AG04449 (cell line): ENCODE measurements at regions not wholly inside any gene's neighbourhood (a gene's known extent, or its start where the extent isn't known, plus 50 kb on each side); places are given as distances from the start of the nearest gene placed in this dataset.

Source experiments
- CTCF ChIA-PET: fragments of 350-600 bp; formaldehyde crosslinking; extraction: SDS; loops from one replicate; lab custom pipeline; 2021; ENCODE audit warnings: antibody characterized with exemption; lab: Yijun Ruan, JAX
- POLR2A ChIA-PET: fragments of 400-600, 350-600 bp; formaldehyde crosslinking; extraction: SDS; loops from one replicate; lab custom pipeline; 2020; ENCODE audit warnings: antibody characterized with exemption, inconsistent platforms; lab: Yijun Ruan, JAX
- DNase-seq: peaks from one replicate; pipeline ENCODE4 v3.0.0-alpha.2; 2010; ENCODE audit warnings: low read depth, low spot score
- H3K4me3 ChIP-seq: 2 replicates; pipeline ENCODE4 v1.5.1; 2011; ENCODE audit warnings: low read depth, mild to moderate bottlenecking, control low read depth, low read length
- TF ChIP-seq, protein P1 (sequence below): IDR thresholded peaks from one replicate; pipeline ENCODE4 v1.5.1; 2011; ENCODE audit warnings: mild to moderate bottlenecking, moderate library complexity, low read length, control low read depth, inconsistent platforms; ENCODE audit not compliant: insufficient read depth; ENCODE audit errors: missing control alignments

DNA sequence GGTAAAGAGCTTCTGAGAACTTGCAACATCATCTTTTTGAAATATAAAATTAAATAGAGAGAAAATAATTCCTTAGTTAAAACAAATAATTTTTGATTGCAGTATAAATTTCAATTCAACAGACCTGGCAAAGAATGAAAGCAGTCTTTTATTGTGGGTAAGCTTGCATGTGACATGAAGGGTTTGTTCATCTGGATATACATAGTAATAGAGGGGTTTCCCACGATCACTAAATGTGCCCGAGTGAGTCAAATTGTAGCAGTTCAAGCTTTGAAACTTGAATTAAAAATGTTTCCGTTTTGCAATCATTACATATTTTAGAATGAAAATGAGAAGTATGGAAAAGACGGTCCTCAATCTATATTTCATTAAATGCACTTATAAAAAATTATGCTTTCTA lies 658.4 kb upstream of the MBL2 start:
- DNase-seq: no peak
- no peak overlapping the region for H3K4me3 ChIP-seq
- ChIA-PET POLR2A (no interaction called here), CTCF (no interaction called here)
- TF ChIP-seq, protein P1, sequence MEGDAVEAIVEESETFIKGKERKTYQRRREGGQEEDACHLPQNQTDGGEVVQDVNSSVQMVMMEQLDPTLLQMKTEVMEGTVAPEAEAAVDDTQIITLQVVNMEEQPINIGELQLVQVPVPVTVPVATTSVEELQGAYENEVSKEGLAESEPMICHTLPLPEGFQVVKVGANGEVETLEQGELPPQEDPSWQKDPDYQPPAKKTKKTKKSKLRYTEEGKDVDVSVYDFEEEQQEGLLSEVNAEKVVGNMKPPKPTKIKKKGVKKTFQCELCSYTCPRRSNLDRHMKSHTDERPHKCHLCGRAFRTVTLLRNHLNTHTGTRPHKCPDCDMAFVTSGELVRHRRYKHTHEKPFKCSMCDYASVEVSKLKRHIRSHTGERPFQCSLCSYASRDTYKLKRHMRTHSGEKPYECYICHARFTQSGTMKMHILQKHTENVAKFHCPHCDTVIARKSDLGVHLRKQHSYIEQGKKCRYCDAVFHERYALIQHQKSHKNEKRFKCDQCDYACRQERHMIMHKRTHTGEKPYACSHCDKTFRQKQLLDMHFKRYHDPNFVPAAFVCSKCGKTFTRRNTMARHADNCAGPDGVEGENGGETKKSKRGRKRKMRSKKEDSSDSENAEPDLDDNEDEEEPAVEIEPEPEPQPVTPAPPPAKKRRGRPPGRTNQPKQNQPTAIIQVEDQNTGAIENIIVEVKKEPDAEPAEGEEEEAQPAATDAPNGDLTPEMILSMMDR: no peak

DNA sequence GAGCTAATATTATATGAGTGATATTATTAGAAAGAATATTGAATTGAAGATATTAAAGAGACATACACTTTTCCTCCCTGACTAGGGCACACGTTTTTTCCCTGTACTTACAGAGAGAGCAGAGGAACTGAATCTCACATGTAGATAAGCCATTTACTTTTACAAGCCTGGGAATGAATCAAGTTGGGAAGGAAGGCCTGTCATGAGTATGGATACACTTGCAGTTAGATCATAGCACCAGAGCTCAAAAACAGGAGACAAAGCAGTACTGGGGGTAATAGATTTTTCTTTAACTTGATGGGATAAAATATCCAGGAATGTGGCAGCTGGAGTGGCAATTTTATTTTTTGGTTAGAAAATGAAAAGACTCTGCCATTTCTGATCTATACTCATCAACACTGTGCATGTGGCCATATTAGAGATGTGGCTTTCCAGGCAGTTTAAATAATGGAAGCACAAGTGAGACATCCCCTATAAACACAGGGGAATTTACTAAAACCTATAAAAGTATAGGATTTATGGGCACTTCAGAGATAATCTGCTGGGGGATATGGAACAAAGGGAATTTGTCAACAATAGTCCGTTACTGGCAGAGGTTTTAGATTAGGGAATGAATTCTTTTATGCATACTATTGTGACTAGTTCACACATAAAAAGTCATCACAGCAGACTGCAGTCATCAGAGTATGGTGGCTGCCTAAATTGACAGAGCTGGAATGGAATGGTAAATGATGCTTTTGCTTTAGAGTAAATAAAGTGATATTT lies 657.7 kb upstream of the MBL2 start:
- ChIA-PET CTCF (no interaction called here), POLR2A (interaction anchor here (0.6 kb wide), 1 partner anchor 1074 kb away, joined by 4 read pairs; no protein-coding TSS in a partner anchor)
- no peak overlapping the region for H3K4me3 ChIP-seq
- TF ChIP-seq, protein P1: no peak
- DNase-seq: no peak

DNA sequence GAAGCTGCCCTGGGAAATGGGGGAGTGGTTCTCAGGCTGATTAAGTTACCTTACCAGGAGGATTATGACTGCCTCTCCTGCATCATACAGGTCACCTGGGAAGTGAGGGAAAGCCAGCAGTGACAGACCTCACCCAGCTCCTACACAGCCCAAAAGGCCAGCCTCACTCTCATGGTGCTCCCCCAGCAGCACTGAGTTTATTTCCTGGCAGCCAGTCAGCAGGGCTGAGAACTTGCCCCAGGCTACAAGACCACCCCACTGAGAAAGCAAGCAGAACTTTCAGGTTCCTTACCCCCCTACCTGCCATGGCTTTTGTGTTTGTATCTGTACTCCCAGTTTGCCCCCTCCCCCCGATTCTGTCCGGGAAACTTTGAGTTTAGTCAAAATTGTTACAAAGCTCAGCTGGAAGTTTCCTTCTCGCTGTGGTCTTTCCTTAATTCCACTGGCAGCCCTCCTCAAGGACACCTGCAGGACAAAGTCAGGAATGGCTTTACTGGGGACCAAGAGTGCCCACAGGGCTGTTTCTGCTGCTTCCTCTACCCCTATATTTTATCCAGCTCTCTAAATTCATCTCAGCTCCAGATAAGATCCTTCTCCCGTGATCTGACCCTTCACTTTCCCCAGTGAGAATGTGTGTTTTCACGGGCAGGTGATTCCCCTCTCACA lies 649.8 kb upstream of the MBL2 start:
- no peak for DNase-seq
- H3K4me3 ChIP-seq: no peak overlapping the region
- ChIA-PET POLR2A (no interaction called here), CTCF (no interaction called here)
- TF ChIP-seq, protein P1: no peak

DNA sequence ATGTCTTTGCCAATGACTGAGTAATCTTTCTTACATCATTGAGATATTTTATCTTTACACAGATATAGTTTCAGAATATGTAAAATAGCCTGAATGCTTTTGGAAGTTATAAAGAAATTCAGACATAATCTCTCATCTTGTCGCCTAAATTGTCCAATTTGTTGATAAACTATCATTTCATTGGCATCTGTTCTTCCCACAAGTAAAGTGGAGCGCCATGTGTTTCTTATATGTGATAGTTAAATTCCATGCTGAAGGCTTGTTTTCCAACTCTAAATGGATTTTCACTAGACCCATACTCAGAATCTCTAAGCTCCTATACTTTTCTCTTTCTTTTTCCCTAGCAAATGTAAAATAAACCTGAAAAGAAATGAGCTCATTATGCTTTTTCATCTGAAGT lies 640.1 kb upstream of the MBL2 start:
- no peak for DNase-seq
- ChIA-PET CTCF (no interaction called here), POLR2A (no interaction called here)
- TF ChIP-seq, protein P1: no peak
- H3K4me3 ChIP-seq: no peak overlapping the region

DNA sequence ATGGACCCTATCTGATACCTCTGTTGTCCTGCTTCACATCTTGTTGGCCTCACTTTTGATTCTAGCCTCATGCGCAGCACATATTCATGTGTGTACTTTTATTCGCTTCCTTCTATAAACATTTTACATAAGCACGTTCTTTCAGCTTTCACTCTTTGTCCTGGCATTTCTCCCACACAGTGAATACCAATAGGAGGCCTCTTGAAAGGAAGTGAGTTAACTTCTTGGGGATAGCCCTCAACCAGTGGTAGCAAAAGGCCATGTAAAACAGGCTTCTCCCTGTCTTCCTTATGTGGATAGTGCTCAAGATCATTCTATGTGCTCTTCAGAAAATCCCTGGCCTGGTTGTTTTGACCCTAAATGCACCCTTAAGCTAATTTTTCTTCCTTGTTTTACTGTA lies 633.9 kb upstream of the MBL2 start:
- ChIA-PET CTCF (no interaction called here), POLR2A (no interaction called here)
- no peak overlapping the region for H3K4me3 ChIP-seq
- DNase-seq: no peak
- TF ChIP-seq, protein P1: no peak

DNA sequence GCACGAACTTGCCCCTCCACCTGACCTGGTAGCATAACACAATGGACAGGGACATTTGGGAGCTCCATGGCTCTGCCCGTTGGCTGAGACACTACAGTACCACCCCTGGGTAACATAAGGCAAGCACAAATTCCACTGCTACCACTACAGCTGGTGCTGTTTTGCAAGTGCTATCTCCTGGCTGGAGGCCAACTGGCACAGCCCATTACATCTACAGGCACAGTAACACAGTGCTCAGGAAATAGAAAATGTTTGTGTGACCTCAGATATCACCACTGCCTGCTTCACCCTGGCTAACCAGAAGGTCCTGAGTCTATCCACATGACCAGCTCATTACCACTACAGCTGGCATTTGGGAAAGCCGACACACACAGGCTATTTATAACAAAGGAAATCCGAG lies 631.1 kb upstream of the MBL2 start:
- TF ChIP-seq, protein P1: no peak
- POLR2A ChIA-PET: no interaction called here
- DNase-seq: no peak
- H3K4me3 ChIP-seq: no peak overlapping the region
- CTCF ChIA-PET: no interaction called here
